ENCODE measurements at regions not wholly inside any gene's neighbourhood (a gene's known extent, or its start where the extent isn't known, plus 50 kb on each side); places are given as distances from the start of the nearest gene placed in this dataset.
"Not testable (repeated sequence)": the region's sequence is repeated elsewhere in the genome, so short reads cannot be mapped to it uniquely, and the experiment has no call there.

- no peak for DNase-seq (ENCODE audit: low read depth)
Measured at GRCh38 chr2:123717636-123718334, 307.3 kb upstream of the CNTNAP5 start.

DNA sequence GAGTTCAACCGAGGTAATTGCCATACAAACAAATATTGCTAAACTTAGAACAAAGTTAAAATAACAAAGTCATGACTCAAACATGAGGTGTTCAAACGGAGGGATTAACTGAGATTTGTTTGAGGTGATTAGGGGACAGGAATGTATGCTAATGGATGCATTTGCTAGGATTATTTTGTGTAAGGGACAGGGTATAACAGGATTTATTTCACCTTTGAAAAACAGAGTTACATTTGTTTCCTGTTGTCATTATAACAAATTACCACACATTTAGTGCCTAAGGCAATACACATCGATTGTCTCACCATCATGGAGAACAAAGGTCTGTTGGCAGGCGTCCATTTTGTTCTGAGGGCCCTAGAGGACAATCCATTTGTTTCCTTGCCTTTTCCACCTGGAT lies 304.3 kb upstream of the CNTNAP5 start:
- no peak for DNase-seq (ENCODE audit: low read depth)

- DNase-seq (ENCODE audit: low read depth) = no peak
Measured at GRCh38 chr2:123723706-123724105, 301.4 kb upstream of the CNTNAP5 start.

DNA sequence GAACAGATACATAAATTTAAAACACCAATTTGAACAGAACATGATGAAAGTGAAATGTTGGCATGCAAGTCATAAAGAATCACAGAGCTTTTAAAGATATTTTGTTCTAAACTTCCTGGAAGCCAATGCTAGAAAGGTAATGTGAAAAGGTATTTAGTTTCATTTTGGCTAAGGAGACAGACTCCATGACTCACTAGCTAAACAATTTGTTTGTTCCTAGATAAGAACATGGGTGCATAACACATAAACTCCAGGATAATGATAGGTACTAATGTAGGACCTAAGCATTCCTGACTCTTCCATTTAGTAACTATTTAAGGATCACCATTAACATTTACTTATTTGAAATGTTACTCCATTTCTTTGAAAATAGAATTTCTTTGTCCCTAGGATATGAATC lies 292.5 kb upstream of the CNTNAP5 start:
- no peak for DNase-seq (ENCODE audit: low read depth)

- no peak for DNase-seq (ENCODE audit: low read depth)
Measured at GRCh38 chr2:123737371-123737770, 287.7 kb upstream of the CNTNAP5 start.

DNA sequence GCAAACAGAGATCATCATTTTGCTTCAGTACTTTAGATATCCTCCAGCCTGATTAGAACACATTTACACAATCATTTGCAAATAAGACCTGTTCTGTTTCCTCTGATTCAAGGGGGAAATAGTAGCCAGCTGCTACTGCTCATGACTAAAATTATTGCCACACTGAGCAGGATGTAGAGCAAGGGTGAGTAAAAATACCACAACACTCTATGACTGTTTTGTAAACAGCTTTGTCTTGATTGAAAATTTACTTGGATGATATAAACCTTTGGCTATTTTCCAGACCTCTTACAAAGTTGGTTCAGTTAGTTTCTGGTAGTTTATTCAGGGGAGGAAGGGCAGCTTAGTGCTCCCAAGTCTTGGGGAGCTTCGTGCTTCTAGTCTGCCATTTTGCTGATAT lies 286.4 kb upstream of the CNTNAP5 start:
- DNase-seq (ENCODE audit: low read depth) = peak; percentile 48

- no peak for DNase-seq (ENCODE audit: low read depth)
Measured at GRCh38 chr2:123746006-123746405, 279.1 kb upstream of the CNTNAP5 start.

GRCh38 chr2:123747326-123747725 lies 277.8 kb upstream of the CNTNAP5 start:
- no peak for DNase-seq (ENCODE audit: low read depth)

DNA sequence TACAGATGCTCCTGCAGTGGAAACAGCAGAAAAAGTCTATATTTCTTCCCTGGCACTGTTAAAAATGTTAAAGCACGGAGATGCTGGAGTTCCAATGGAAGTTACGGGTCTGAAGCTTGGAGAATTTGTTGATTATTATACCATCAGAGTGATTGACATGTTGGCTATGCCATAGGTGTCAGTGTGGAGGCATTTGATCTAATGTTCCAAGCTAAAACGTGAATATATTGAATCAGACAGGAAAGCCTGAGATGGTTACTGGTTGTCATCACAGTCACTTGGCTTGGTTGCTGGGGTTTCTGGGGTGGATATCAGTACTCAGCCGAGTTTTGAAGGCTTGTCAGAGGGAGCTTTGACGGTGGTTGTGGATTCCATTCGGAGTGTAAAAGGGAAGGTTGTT lies 262.9 kb upstream of the CNTNAP5 start:
- no peak for DNase-seq (ENCODE audit: low read depth)

- no peak for DNase-seq (ENCODE audit: low read depth)
Measured at GRCh38 chr2:123768233-123768632, 256.9 kb upstream of the CNTNAP5 start.

GRCh38 chr2:123769001-123769400 lies 256.1 kb upstream of the CNTNAP5 start:
- no peak for DNase-seq (ENCODE audit: low read depth)

GRCh38 chr2:123770996-123771720 lies 253.9 kb upstream of the CNTNAP5 start:
- DNase-seq (ENCODE audit: low read depth) = no peak

GRCh38 chr2:123771928-123772632 lies 253.0 kb upstream of the CNTNAP5 start:
- no peak for DNase-seq (ENCODE audit: low read depth)

DNA sequence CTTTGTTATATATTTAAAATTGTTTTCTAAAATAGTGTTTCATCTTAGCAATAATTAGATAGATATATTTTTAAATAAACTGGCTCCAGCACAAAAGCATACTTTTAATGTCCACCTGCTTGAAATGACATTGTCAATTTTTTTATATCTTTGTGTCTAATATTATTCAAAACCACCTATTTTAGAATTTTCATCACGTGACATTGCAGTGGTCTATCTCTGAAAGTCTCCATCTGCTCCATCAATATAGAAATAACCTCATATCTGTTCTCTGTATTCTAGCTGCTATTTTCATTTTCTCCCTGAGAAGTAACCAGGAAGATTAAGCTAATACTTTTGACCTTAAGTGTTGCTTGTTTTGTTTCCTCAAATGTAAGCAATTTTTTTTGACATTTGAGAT lies 248.0 kb upstream of the CNTNAP5 start:
- no peak for DNase-seq (ENCODE audit: low read depth)

GRCh38 chr2:123783164-123783563 lies 241.9 kb upstream of the CNTNAP5 start:
- no peak for DNase-seq (ENCODE audit: low read depth)

- DNase-seq (ENCODE audit: low read depth) = no peak
Measured at GRCh38 chr2:123785332-123785731, 239.8 kb upstream of the CNTNAP5 start.

GRCh38 chr2:123791207-123791606 lies 233.9 kb upstream of the CNTNAP5 start:
- no peak for DNase-seq (ENCODE audit: low read depth)

DNA sequence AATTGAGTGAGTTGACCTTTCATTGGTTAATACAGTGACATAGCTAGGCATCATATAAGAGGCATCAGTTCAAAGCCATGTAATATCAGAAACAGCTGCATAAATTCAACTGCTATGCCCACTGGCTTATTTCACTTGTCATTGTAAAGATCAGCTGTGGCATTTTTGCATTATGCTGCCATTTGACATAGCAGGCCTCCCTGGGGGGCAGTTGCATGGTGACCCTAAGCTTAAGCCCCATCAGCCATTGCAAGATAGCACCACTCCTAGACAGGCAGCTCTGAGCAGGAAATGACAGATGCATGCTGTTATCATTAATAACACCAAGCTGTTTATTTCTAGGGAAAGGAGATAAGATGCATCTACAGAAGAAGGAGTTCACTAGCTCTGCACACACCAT lies 233.4 kb upstream of the CNTNAP5 start:
- DNase-seq (ENCODE audit: low read depth) = no peak

GRCh38 chr2:123804126-123804525 lies 221.0 kb upstream of the CNTNAP5 start:
- DNase-seq (ENCODE audit: low read depth) = not testable (repeated sequence)

- not testable (repeated sequence) for DNase-seq (ENCODE audit: low read depth)
Measured at GRCh38 chr2:123805746-123806145, 219.3 kb upstream of the CNTNAP5 start.

- DNase-seq (ENCODE audit: low read depth) = no peak
Measured at GRCh38 chr2:123808243-123808642, 216.8 kb upstream of the CNTNAP5 start.

DNA sequence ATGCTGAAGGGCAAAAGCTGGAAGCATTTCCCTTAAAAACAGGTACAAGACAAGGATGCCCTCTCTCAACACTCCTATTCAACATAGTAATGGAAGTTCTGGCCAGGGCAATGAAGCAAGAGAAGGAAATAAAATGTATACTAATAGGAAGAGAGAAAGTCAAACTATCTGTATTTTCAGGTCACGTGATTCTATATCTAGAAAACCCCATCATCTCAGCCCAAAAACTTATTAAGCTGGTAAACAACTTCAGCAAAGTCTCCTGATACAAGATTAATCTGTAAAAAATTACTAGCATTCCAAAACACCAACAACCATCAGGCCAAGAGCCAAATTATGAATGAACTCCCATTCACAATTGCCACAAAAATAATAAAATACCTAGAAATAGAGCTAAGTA lies 213.2 kb upstream of the CNTNAP5 start:
- no peak for DNase-seq (ENCODE audit: low read depth)

- DNase-seq (ENCODE audit: low read depth) = no peak
Measured at GRCh38 chr2:123816203-123816602, 208.9 kb upstream of the CNTNAP5 start.

All from HS-5 (cell line).